ENCODE measurements at regions not wholly inside any gene's neighbourhood (a gene's known extent, or its start where the extent isn't known, plus 50 kb on each side); places are given as distances from the start of the nearest gene placed in this dataset.

DNA sequence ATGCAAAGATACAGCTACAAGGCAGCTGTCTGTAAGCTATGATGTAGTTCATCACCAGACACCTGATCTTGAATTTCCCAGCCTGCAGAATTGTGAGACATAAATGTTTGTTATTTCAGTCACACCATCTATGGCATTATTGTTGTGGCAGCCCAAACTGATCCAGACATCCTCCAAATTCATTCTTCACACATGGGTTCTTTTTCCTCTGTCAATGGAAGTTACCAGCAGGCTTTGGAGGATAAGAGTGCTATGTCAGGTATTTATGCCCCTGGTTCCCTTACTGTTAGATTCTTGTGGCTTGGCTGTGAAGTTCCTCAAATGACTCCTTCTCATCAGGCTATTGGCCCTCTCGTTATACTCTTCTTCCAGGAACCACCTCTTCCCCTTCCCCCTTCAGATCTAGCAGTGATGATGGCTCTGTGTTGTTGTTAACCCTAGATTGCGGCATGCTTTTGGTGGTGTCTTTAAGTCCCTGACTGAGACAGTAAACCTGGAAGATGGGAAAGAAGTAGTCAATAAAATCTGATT is 91.0 kb upstream of the CHMP2B start:
- H4K91ac ChIP-seq (replicated peaks; ENCODE audit: insufficient read length, low read length), result no peak overlapping the region
- TF ChIP-seq SIX5 (IDR thresholded peaks at IDR 0.05; ENCODE audit: low read depth, low read length) (no peak), KDM4A (IDR thresholded peaks at IDR 0.05; ENCODE audit: low read depth, low read length, severe bottlenecking) (no peak), SIRT6 (IDR thresholded peaks at IDR 0.05; ENCODE audit: low read length) (no peak), HDAC6 (IDR thresholded peaks at IDR 0.05; ENCODE audit: low read depth, low read length) (no peak), EP300 (IDR thresholded peaks at IDR 0.05; ENCODE audit: borderline replicate concordance in 1 of 2, low read depth in 2 of 2, low read length in 2 of 2) (no peak), CHD1 (IDR thresholded peaks at IDR 0.05; ENCODE audit: low read depth, low read length) (no peak), ZNF274 (IDR thresholded peaks at IDR 0.05; ENCODE audit: borderline replicate concordance, extremely low read depth, low read length) (no peak), EGR1 (IDR thresholded peaks at IDR 0.05; ENCODE audit: borderline replicate concordance, low read depth, low read length) (no peak), JUN (IDR thresholded peaks at IDR 0.05; ENCODE audit: low read depth, low read length) (no peak)
- TF ChIP-seq, protein P1, sequence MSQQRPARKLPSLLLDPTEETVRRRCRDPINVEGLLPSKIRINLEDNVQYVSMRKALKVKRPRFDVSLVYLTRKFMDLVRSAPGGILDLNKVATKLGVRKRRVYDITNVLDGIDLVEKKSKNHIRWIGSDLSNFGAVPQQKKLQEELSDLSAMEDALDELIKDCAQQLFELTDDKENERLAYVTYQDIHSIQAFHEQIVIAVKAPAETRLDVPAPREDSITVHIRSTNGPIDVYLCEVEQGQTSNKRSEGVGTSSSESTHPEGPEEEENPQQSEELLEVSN (IDR thresholded peaks at IDR 0.05), result no peak
- no peak overlapping the region for H2BK5ac ChIP-seq (ENCODE audit: low read depth, low read length)
- H3K14ac ChIP-seq (ENCODE audit: insufficient read length), result no peak overlapping the region
- ChIA-PET POLR2A (ENCODE audit: partially characterized antibody) (no interaction called here), CTCF (ENCODE audit: partially characterized antibody) (no interaction called here)
- H3K18ac ChIP-seq (ENCODE audit: extremely low read depth, low read length), result no peak overlapping the region
- H3K23me2 ChIP-seq (ENCODE audit: low read depth, low read length), result no peaks in the 10 kb centered on the region
- H2AFZ ChIP-seq (ENCODE audit: low read length), result no peak overlapping the region
- H2BK120ac ChIP-seq (replicated peaks; ENCODE audit: low read depth, low read length), result no peak overlapping the region
- H3K27ac ChIP-seq (ENCODE audit: low read depth, low read length), result no peak overlapping the region
- H2BK15ac ChIP-seq (ENCODE audit: low read length), result no peak overlapping the region
- no peak overlapping the region for H2AK5ac ChIP-seq (ENCODE audit: low read depth, low read length)
- 69% methylated on average over 2 of the region's 2 CpGs; no CpG with 5 or more reads in 1 of the 2 experiments for WGBS, 2 experiments (ENCODE audit: extremely low coverage in 1 of 2, insufficient coverage in 1 of 2, insufficient read length in 1 of 2, insufficient replicate concordance in 2 of 2, low coverage in 1 of 2, low lambda C conversion rate in 2 of 2, missing lambda C conversion rate in 1 of 2)
- H3K9me3 ChIP-seq (ENCODE audit: insufficient read depth in 2 of 2, low read depth in 1 of 2, low read length in 1 of 2), result peaks cover 5 to 11% of the 10 kb centered on the region in 2 experiments; a peak in 3 of 4 replicates
- no peak overlapping the region for H3K4me3 ChIP-seq (ENCODE audit: extremely low read depth in 1 of 4, insufficient read depth in 2 of 4, low read depth in 3 of 4, low read length in 4 of 4)
- H3K4me2 ChIP-seq (ENCODE audit: insufficient read depth in 1 of 2, low read depth in 2 of 2, low read length in 2 of 2), result no peak overlapping the region
- no peaks in the 10 kb centered on the region for H3K79me2 ChIP-seq (ENCODE audit: control insufficient read depth in 1 of 2, insufficient read depth in 2 of 2, low read length in 2 of 2)
- FAIRE-seq, result no peak
- no peaks in the 10 kb centered on the region for H3K36me3 ChIP-seq (ENCODE audit: control insufficient read depth in 2 of 4, insufficient read depth in 4 of 4, low read length in 3 of 4)
- no peak overlapping the region for H2BK20ac ChIP-seq (ENCODE audit: low read length)
- H4K20me1 ChIP-seq (replicated peaks in 1 of 2; ENCODE audit: control insufficient read depth in 1 of 2, insufficient read depth in 2 of 2, low read length in 2 of 2), result no peaks in the 10 kb centered on the region
- H3K4me1 ChIP-seq (replicated peaks in 1 of 4; ENCODE audit: control insufficient read depth in 3 of 4, insufficient read depth in 4 of 4, low read length in 3 of 4), result no peaks in the 10 kb centered on the region
- H3K27me3 ChIP-seq (replicated peaks in 1 of 4; ENCODE audit: control insufficient read depth in 3 of 4, extremely low read depth in 1 of 4, insufficient read depth in 3 of 4, low read length in 3 of 4), result no peaks in the 10 kb centered on the region
- no peak overlapping the region for H4K8ac ChIP-seq (ENCODE audit: extremely low read depth, insufficient read depth, low read length)
- H3K23ac ChIP-seq (ENCODE audit: insufficient read length), result no peak overlapping the region
- H3K79me1 ChIP-seq (ENCODE audit: low read depth, low read length), result no peaks in the 10 kb centered on the region
- no peak overlapping the region for H3K4ac ChIP-seq (replicated peaks; ENCODE audit: insufficient read length, low read depth, low read length)
- H2BK12ac ChIP-seq (ENCODE audit: low read depth, low read length), result no peak overlapping the region
- no peak overlapping the region for H3K9ac ChIP-seq (replicated peaks in 1 of 4; ENCODE audit: extremely low read depth in 1 of 4, low read depth in 3 of 4, low read length in 3 of 4)
- H3K56ac ChIP-seq (replicated peaks; ENCODE audit: insufficient read length, low read depth, low read length), result no peak overlapping the region
- no peak for DNase-seq (ENCODE audit: low read depth in 1 of 2, low spot score in 2 of 2)
- no peak overlapping the region for H4K5ac ChIP-seq (ENCODE audit: insufficient read length, low read depth, low read length)

All from H1 (cell line).